GM12878 (cell line): ENCODE measurements at regions not wholly inside any gene's neighbourhood (a gene's known extent, or its start where the extent isn't known, plus 50 kb on each side); places are given as distances from the start of the nearest gene placed in this dataset.

Experiments used
- ATAC-seq: fragments of 200-7000 bp; cut with Tn5 transposase; 3 replicates; pipeline ENCODE4 v1.9.1; 2020; ENCODE audit warnings: mild to moderate bottlenecking, moderate library complexity
- BruUV-seq: library from RNA; stranded (reverse); fragments of 400-500 nt; replicated peaks from 2 replicates; lab custom pipeline; 2021; lab: Mats Ljungman, UMichigan
- CTCF ChIA-PET: fragments of 300-600 bp; sonication (Branson Sonifier 250); formaldehyde crosslinking; extraction: SDS; loops from one replicate; lab custom pipeline; 2021; ENCODE audit warnings: inconsistent platforms; lab: Yijun Ruan, JAX
- POLR2A ChIA-PET: fragments of 350-600 bp; formaldehyde crosslinking; extraction: SDS; loops from one replicate; lab custom pipeline; 2021; ENCODE audit warnings: inconsistent platforms; lab: Charles Lee
- RAD21 ChIA-PET: fragments of 300-600 bp; sonication (Branson Sonifier 250); formaldehyde crosslinking; loops from one replicate; lab custom pipeline; 2023; ENCODE audit warnings: antibody characterized with exemption; ENCODE audit not compliant: unreplicated experiment; lab: Charles Lee
- SMC1A ChIA-PET: fragments of 300-600 bp; sonication (Branson Sonifier 250); formaldehyde crosslinking; loops from one replicate; lab custom pipeline; 2023; ENCODE audit not compliant: unreplicated experiment, uncharacterized antibody; lab: Charles Lee
- DNase-seq: peaks from one replicate; pipeline ENCODE4 v3.0.0-alpha.2; 2011; ENCODE audit warnings: low read depth, low spot score
- FAIRE-seq: peaks from 3 replicates; lab custom pipeline; 2011; peaks lifted over from hg19 to GRCh38; lab: Jason Lieb, UNC
- H2AFZ ChIP-seq: 2 replicates; pipeline ENCODE4 v1.6.0; 2011; ENCODE audit warnings: low read depth, low read length, control low read depth; ENCODE audit not compliant: control insufficient read depth
- H3K27ac ChIP-seq: 2 replicates; pipeline ENCODE4 v1.5.1; 2011; ENCODE audit warnings: control low read depth; ENCODE audit not compliant: control insufficient read depth, insufficient read depth
- H3K27me3 ChIP-seq, 2 experiments: replicated peaks in 1 of 2; 2 replicates each; pipeline versions ENCODE4 v1.6.0 to v1.6.1; 2011; ENCODE audit warnings: low read length in 1 of 2; ENCODE audit not compliant: control insufficient read depth in 2 of 2, insufficient read depth in 2 of 2
- H3K36me3 ChIP-seq, 2 experiments: 2 replicates each; pipeline ENCODE4 v1.5.1; 2011; ENCODE audit warnings: low read length in 1 of 2; ENCODE audit not compliant: control insufficient read depth in 2 of 2, insufficient read depth in 2 of 2
- H3K4me1 ChIP-seq: 2 replicates; pipeline ENCODE4 v1.6.1; 2011; ENCODE audit warnings: mild to moderate bottlenecking, low read length, moderate library complexity, mixed read lengths; ENCODE audit not compliant: control insufficient read depth, insufficient read depth
- H3K4me2 ChIP-seq: 2 replicates; pipeline ENCODE4 v1.6.0; 2011; ENCODE audit warnings: control low read depth; ENCODE audit not compliant: control insufficient read depth, insufficient read depth
- H3K4me3 ChIP-seq: fragments of 200-600 bp; sonication (generic); 2 replicates; pipeline ENCODE4 v1.5.1; 2016
- H3K79me2 ChIP-seq: 2 replicates; pipeline ENCODE4 v1.6.0; 2011; ENCODE audit warnings: low read length; ENCODE audit not compliant: control insufficient read depth, insufficient read depth
- H3K9ac ChIP-seq: 2 replicates; pipeline ENCODE4 v1.8.0; 2011; ENCODE audit warnings: low read length, control low read depth, mixed read lengths; ENCODE audit not compliant: control insufficient read depth, insufficient read depth
- H3K9me3 ChIP-seq: replicated peaks from 3 replicates; pipeline ENCODE4 v1.5.1; 2011; ENCODE audit warnings: mild to moderate bottlenecking, low read length; ENCODE audit not compliant: control insufficient read depth, insufficient read depth
- H4K20me1 ChIP-seq: 2 replicates; pipeline ENCODE4 v1.6.0; 2011; ENCODE audit not compliant: control insufficient read depth, insufficient read depth
- CHD1 ChIP-seq: IDR thresholded peaks from 2 replicates; pipeline ENCODE4 v1.6.1; 2012; ENCODE audit warnings: low read depth, low read length, improper control_type of control experiment
- EED ChIP-seq: sonication (generic); IDR thresholded peaks from 2 replicates; pipeline ENCODE4 v1.6.1; 2016; ENCODE audit warnings: antibody characterized with exemption, low read depth
- HDAC6 ChIP-seq: fragments of 200-600 bp; sonication (generic); IDR thresholded peaks from one replicate; pipeline ENCODE4 v1.8.0; 2017; ENCODE audit warnings: antibody characterized with exemption; ENCODE audit not compliant: unreplicated experiment
- HSF1 ChIP-seq: fragments of 150-350 bp; IDR thresholded peaks from 2 replicates; pipeline ENCODE4 v1.6.1; 2014; ENCODE audit warnings: mild to moderate bottlenecking, low read depth, low read length
- JUND ChIP-seq: IDR thresholded peaks from 2 replicates; pipeline ENCODE4 v1.6.1; 2012; ENCODE audit warnings: low read depth, mild to moderate bottlenecking, low read length, improper control_type of control experiment, moderate library complexity
- KDM1A ChIP-seq: fragments of 200-600 bp; sonication (generic); IDR thresholded peaks from 2 replicates; pipeline ENCODE4 v1.6.1; 2016; ENCODE audit warnings: borderline replicate concordance
- NBN ChIP-seq: fragments of 450-650 bp; IDR thresholded peaks from 2 replicates; pipeline ENCODE4 v1.6.1; 2016
- NFIC ChIP-seq: IDR thresholded peaks from 2 replicates; pipeline ENCODE4 v1.6.1; 2012; ENCODE audit warnings: low read depth, mild to moderate bottlenecking, inconsistent platforms, low read length, moderate library complexity
- RAD21 ChIP-seq: IDR thresholded peaks from 2 replicates; pipeline ENCODE4 v1.6.1; 2011; ENCODE audit warnings: mild to moderate bottlenecking, low read depth, low read length, moderate library complexity; ENCODE audit not compliant: insufficient read depth
- SIN3A ChIP-seq: IDR thresholded peaks from 2 replicates; pipeline ENCODE4 v1.6.1; 2012; ENCODE audit warnings: low read depth, low read length, improper control_type of control experiment
- TAF1 ChIP-seq: IDR thresholded peaks from 2 replicates; pipeline ENCODE4 v1.6.1; 2011; ENCODE audit warnings: mild to moderate bottlenecking, low read depth, low read length, borderline replicate concordance
- TCF12 ChIP-seq: IDR thresholded peaks from 2 replicates; pipeline ENCODE4 v1.6.1; 2011; ENCODE audit warnings: low read depth, mild to moderate bottlenecking, low read length
- WGBS: methylation state at CpG from one replicate; pipeline ENCODE4 v1.1.6; 2016; ENCODE audit warnings: low lambda C conversion rate; ENCODE audit not compliant: insufficient replicate concordance, insufficient coverage; ENCODE audit errors: missing lambda C conversion rate; 5-methylcytosine and 5-hydroxymethylcytosine counted together
- in situ Hi-C: fragments of 300-500 bp; cut with MboI; formaldehyde crosslinking; loops from 9 replicates; pipeline ENCODE4 v1.14.3; 2018; ENCODE audit warnings: mixed read lengths
- intact Hi-C: fragments of 100-400 bp; cut with micrococcal nuclease; formaldehyde crosslinking; loops from one replicate; pipeline ENCODE4 v1.14.2; 2022; ENCODE audit not compliant: unreplicated experiment

GRCh38 chr5:57780961-57781325, 298.3 kb upstream of the ACTBL2 start:
- Histone ChIP-seq H3K9ac (no peak overlapping the region), H3K27ac (no peak overlapping the region), H3K4me2 (no peak overlapping the region), H3K4me1 (no peaks in the 10 kb centered on the region), H3K27me3 (peaks cover 0 to 2% of the 10 kb centered on the region in 2 experiments; a peak in 1 of 4 replicates), H3K4me3 (no peak overlapping the region), H3K79me2 (no peaks in the 10 kb centered on the region), H2AFZ (no peak overlapping the region), H3K36me3 (no peaks in the 10 kb centered on the region), H4K20me1 (no peaks in the 10 kb centered on the region), H3K9me3 (no peaks in the 10 kb centered on the region)
- in situ Hi-C loops (loop anchor here (5.0 to 25.0 kb wide), 2 partner anchors 676 to 1056 kb away; no protein-coding TSS in a partner anchor), intact Hi-C loops (no loop called here)
- ChIA-PET CTCF (interaction anchor here (1.7 kb wide), 1 partner anchor 681 kb away, joined by 10 read pairs; no protein-coding TSS in a partner anchor), SMC1A (no interaction called here), POLR2A (no interaction called here), RAD21 (no interaction called here)
- no peak for FAIRE-seq
- no TSS peak for BruUV-seq
- DNase-seq, result no peak
- TF ChIP-seq NBN (no peak), EED (no peak), KDM1A (no peak), SIN3A (no peak), HDAC6 (no peak), NFIC (no peak), TAF1 (no peak), JUND (no peak)
- ATAC-seq, result no peak
- WGBS, result 12% methylated on average over 5 of the region's 5 CpGs

- H3K9ac ChIP-seq, result no peak overlapping the region
- no peak for ATAC-seq
- in situ Hi-C loops (loop anchor here (5.0 to 25.0 kb wide), 2 partner anchors 677 to 1057 kb away; no protein-coding TSS in a partner anchor), intact Hi-C loops (no loop called here)
- ChIA-PET CTCF (interaction anchor here (1.7 kb wide), 1 partner anchor 681 kb away, joined by 10 read pairs; no protein-coding TSS in a partner anchor), RAD21 (no interaction called here), POLR2A (no interaction called here), SMC1A (interaction anchor here (2.9 kb wide), 1 partner anchor 281 kb away, joined by 19 read pairs; no protein-coding TSS in a partner anchor)
- H3K4me2 ChIP-seq, result no peak overlapping the region
- H3K27ac ChIP-seq, result no peak overlapping the region
- H3K79me2 ChIP-seq, result no peaks in the 10 kb centered on the region
- no peak for DNase-seq
- H3K4me1 ChIP-seq, result no peaks in the 10 kb centered on the region
- H3K36me3 ChIP-seq, result no peaks in the 10 kb centered on the region
- H3K27me3 ChIP-seq, result peaks cover 0 to 2% of the 10 kb centered on the region in 2 experiments; a peak in 1 of 4 replicates
- no TSS peak for BruUV-seq
- FAIRE-seq, result no peak
- no peak overlapping the region for H2AFZ ChIP-seq
- WGBS, result 32% methylated on average over 12 of the region's 12 CpGs
- TF ChIP-seq CHD1 (no peak), RAD21 (no peak), TCF12 (no peak), HSF1 (no peak), JUND (no peak)
- TF ChIP-seq, all 136 proteins: peak for 0
- Histone ChIP-seq H4K20me1 (no peaks in the 10 kb centered on the region), H3K9me3 (no peaks in the 10 kb centered on the region), H3K4me3 (no peak overlapping the region)
Measured at GRCh38 chr5:57780306-57780960, 297.8 kb upstream of the ACTBL2 start.
